NB4 (cell line): ENCODE measurements at regions not wholly inside any gene's neighbourhood (a gene's known extent, or its start where the extent isn't known, plus 50 kb on each side); places are given as distances from the start of the nearest gene placed in this dataset.

Source experiments
- DNase-seq: peaks from one replicate; pipeline ENCODE4 v3.0.0; 2010; ENCODE audit warnings: low read depth
- H3K4me3 ChIP-seq: one replicate; pipeline ENCODE4 v1.5.1; 2011; ENCODE audit warnings: mild to moderate bottlenecking, low read depth, low read length, moderate library complexity
- MAX ChIP-seq: IDR thresholded peaks from 2 replicates; pipeline ENCODE4 v1.6.1; 2011; ENCODE audit warnings: low read depth, low read length
- MYC ChIP-seq: IDR thresholded peaks from 2 replicates; pipeline ENCODE4 v1.6.1; 2011; ENCODE audit warnings: low read depth, low read length
- POLR2A ChIP-seq: IDR thresholded peaks from 2 replicates; pipeline ENCODE4 v1.6.1; 2011; ENCODE audit warnings: mild to moderate bottlenecking; ENCODE audit not compliant: insufficient read length; ENCODE audit errors: extremely low read depth
- TF ChIP-seq, protein P1 (sequence below): IDR thresholded peaks from one replicate; pipeline ENCODE4 v1.5.1; 2012; ENCODE audit warnings: low read depth, low read length

DNA sequence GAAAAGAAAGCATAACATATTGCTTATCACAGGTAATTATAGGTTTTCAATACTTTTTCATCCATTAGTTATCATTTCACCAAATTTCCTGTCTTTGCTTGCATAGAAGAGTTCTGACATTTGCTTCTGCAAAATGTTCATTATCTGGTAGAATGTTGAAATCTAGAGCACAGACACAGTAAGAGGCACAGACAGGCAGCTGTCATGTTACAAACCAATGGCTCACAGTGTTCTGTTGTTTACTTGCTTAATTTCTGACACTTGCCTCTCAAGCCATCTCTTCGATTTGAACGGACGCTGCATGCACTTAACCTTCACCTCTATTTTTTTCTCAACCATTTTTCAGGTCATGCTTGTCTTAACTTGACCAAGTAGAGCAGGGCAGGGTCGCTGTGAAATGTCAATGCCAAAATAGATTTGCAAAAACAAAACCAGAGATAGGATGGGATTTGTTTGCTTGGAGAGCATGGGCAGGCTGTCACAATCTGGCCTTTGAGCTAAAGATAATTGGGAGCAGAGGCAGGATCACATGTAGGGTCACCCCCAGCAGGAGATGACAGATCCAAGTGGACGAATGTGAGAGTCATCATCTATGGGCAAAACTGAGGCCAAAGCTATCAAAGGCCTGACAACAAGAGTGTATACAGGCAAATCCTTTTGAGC is 292.3 kb downstream of the SMARCA1 start:
- H3K4me3 ChIP-seq, result no peak overlapping the region
- TF ChIP-seq MYC (no peak), POLR2A (no peak), MAX (no peak)
- TF ChIP-seq, protein P1, sequence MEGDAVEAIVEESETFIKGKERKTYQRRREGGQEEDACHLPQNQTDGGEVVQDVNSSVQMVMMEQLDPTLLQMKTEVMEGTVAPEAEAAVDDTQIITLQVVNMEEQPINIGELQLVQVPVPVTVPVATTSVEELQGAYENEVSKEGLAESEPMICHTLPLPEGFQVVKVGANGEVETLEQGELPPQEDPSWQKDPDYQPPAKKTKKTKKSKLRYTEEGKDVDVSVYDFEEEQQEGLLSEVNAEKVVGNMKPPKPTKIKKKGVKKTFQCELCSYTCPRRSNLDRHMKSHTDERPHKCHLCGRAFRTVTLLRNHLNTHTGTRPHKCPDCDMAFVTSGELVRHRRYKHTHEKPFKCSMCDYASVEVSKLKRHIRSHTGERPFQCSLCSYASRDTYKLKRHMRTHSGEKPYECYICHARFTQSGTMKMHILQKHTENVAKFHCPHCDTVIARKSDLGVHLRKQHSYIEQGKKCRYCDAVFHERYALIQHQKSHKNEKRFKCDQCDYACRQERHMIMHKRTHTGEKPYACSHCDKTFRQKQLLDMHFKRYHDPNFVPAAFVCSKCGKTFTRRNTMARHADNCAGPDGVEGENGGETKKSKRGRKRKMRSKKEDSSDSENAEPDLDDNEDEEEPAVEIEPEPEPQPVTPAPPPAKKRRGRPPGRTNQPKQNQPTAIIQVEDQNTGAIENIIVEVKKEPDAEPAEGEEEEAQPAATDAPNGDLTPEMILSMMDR, result no peak
- DNase-seq, result no peak

GRCh38 chrX:129230168-129230567 is 293.1 kb downstream of the SMARCA1 start:
- no peak for DNase-seq
- TF ChIP-seq MAX (no peak), POLR2A (no peak), MYC (no peak)
- TF ChIP-seq, protein P1, result no peak
- H3K4me3 ChIP-seq, result no peak overlapping the region

GRCh38 chrX:129227366-129227765 is 295.9 kb downstream of the SMARCA1 start:
- no peak overlapping the region for H3K4me3 ChIP-seq
- no peak for DNase-seq
- no peak for TF ChIP-seq MYC
- TF ChIP-seq MAX, result no peak

- H3K4me3 ChIP-seq, result no peak overlapping the region
- no peak for DNase-seq
- TF ChIP-seq, protein P1, result no peak
- TF ChIP-seq MYC (no peak), MAX (no peak), POLR2A (no peak)
These were observed 329.9 kb downstream of the SMARCA1 start for GRCh38 chrX:129193357-129193756.

- no peak for DNase-seq
- no peak overlapping the region for H3K4me3 ChIP-seq
- TF ChIP-seq, protein P1, result no peak
- TF ChIP-seq MAX (no peak), MYC (no peak), POLR2A (no peak)
These were observed 335.1 kb downstream of the SMARCA1 start for GRCh38 chrX:129188231-129188630.

- DNase-seq, result no peak
- H3K4me3 ChIP-seq, result no peak overlapping the region
- TF ChIP-seq POLR2A (no peak), MAX (no peak), MYC (no peak)
- TF ChIP-seq, protein P1, result no peak
These were observed 346.6 kb downstream of the SMARCA1 start for GRCh38 chrX:129176710-129177109.
